Upper lobe of left lung (tissue), 6 donors: ENCODE measurements at regions not wholly inside any gene's neighbourhood (a gene's known extent, or its start where the extent isn't known, plus 50 kb on each side); places are given as distances from the start of the nearest gene placed in this dataset.
"Not testable (repeated sequence)": the region's sequence is repeated elsewhere in the genome, so short reads cannot be mapped to it uniquely, and the experiment has no call there.

Experiments
- ATAC-seq, 2 donors: fragments of 200-7000 bp; cut with Tn5 transposase; one replicate each; pipeline ENCODE4 v1.9.1; 2022; ENCODE audit warnings: mild to moderate bottlenecking in 2 of 2, moderate library complexity in 2 of 2; ENCODE audit not compliant: low FRiP score in 2 of 2
- DNase-seq, 2 donors: peaks; one replicate each; pipeline ENCODE4 v3.0.0-alpha.2; 2019 to 2020
- H3K27ac ChIP-seq, 4 donors: fragments of 200-600 bp; sonication (generic); one replicate each; pipeline ENCODE4 v1.5.1; 2016 to 2019
- H3K27me3 ChIP-seq, 4 donors: fragments of 200-600 bp; sonication (generic); one replicate each; pipeline ENCODE4 v1.5.1; 2017 to 2019
- H3K36me3 ChIP-seq, 4 donors: fragments of 200-600 bp; sonication (generic); one replicate each; pipeline ENCODE4 v1.5.1; 2016 to 2019
- H3K4me1 ChIP-seq, 4 donors: fragments of 200-600 bp; sonication (generic); one replicate each; pipeline ENCODE4 v1.5.1; 2018 to 2019
- H3K4me3 ChIP-seq, 4 donors: fragments of 200-600 bp; sonication (generic); one replicate each; pipeline ENCODE4 v1.5.1; 2017 to 2019; ENCODE audit warnings: mild to moderate bottlenecking in 2 of 4, moderate library complexity in 1 of 4
- H3K9me3 ChIP-seq, 4 donors: fragments of 200-600 bp; sonication (generic); one replicate each; pipeline ENCODE4 v1.5.1; 2018 to 2019
- EP300 ChIP-seq, 4 donors: sonication (generic); formaldehyde crosslinking; IDR thresholded peaks; one replicate each; pipeline ENCODE4 v1.5.1; 2017; ENCODE audit warnings: antibody characterized with exemption in 4 of 4, control low read depth in 2 of 4
- POLR2A ChIP-seq, 4 donors: fragments of 450-650 bp; IDR thresholded peaks; one replicate each; pipeline ENCODE4 v1.5.1; 2016 to 2017; ENCODE audit warnings: antibody characterized with exemption in 4 of 4, mild to moderate bottlenecking in 2 of 4
- POLR2AphosphoS5 ChIP-seq, 2 donors: sonication (generic); formaldehyde crosslinking; IDR thresholded peaks; one replicate each; pipeline ENCODE4 v1.5.1; 2017; ENCODE audit warnings: antibody characterized with exemption in 2 of 2
- WGBS, 2 donors: methylation state at CpG; one replicate each; pipeline ENCODE4 v1.1.5; 2017 to 2018; 5-methylcytosine and 5-hydroxymethylcytosine counted together
- TF ChIP-seq, protein P1 (sequence below), 6 experiments: fragments of 450-650 bp in 4 of 6; fragments of 200-600 bp in 2 of 6; sonication (generic) in 2 of 6; IDR thresholded peaks; one replicate each; pipeline ENCODE4 v1.5.1; 2016 to 2019; ENCODE audit warnings: antibody characterized with exemption in 6 of 6
- donor health status: DM: no; HTN: no; CAD: no; lungs with moderate emphysema.
- donor health status: DM: no; HTN: yes; CAD: no; lungs with severe emphysema.

DNA sequence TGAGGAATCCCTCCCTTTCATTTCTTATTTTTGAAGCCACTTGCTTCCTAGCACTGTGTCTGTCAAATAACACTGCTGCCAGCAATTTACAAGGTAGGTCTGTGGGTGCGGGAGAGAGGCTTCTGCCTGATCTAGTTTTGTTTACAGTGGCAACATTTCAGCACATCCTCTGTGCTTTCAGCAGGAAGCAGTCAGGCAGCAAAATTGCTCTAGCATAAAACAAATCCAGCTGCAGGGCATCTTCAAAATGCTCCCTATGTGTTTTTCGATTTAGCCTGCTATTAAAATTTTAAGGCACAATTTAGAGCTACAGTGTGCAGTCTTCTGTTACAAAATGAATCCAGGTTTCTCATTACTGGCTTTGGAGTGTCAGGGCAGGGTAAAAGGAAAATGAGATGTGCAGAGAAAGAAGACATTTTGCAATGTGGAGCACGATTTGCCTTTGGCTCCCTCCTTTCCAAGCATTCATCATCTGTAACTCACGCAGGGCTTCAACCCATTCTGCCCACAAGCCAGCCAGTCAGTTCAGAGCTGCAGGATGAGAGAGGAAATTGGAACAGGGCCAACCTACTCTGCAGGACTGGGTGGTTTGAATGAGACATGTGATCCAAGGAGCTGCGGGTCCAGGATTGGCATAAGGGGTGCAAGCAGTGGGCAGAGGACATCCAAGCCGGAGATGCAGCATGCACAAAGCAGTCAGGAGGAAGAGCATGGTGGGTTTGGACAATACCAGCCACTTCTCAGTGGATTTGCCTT is 143.4 kb upstream of the APC start:
- no peak for DNase-seq
- Histone ChIP-seq H3K9me3 (no peaks in the 10 kb centered on the region), H3K36me3 (no peaks in the 10 kb centered on the region), H3K4me3 (no peak overlapping the region), H3K27me3 (no peaks in the 10 kb centered on the region), H3K27ac (no peak overlapping the region), H3K4me1 (peaks cover 0 to 6% (median 0%) of the 10 kb centered on the region in 4 donors)
- no peak for TF ChIP-seq POLR2AphosphoS5 (IDR thresholded peaks at IDR 0.05)
- TF ChIP-seq, protein P1, sequence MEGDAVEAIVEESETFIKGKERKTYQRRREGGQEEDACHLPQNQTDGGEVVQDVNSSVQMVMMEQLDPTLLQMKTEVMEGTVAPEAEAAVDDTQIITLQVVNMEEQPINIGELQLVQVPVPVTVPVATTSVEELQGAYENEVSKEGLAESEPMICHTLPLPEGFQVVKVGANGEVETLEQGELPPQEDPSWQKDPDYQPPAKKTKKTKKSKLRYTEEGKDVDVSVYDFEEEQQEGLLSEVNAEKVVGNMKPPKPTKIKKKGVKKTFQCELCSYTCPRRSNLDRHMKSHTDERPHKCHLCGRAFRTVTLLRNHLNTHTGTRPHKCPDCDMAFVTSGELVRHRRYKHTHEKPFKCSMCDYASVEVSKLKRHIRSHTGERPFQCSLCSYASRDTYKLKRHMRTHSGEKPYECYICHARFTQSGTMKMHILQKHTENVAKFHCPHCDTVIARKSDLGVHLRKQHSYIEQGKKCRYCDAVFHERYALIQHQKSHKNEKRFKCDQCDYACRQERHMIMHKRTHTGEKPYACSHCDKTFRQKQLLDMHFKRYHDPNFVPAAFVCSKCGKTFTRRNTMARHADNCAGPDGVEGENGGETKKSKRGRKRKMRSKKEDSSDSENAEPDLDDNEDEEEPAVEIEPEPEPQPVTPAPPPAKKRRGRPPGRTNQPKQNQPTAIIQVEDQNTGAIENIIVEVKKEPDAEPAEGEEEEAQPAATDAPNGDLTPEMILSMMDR (IDR thresholded peaks at IDR 0.05), result no peak
- TF ChIP-seq EP300 (IDR thresholded peaks at IDR 0.05), result no peak
- TF ChIP-seq POLR2A (IDR thresholded peaks at IDR 0.05), result no peak
- WGBS, 2 donors, result 54 to 64% methylated on average over 6 of the region's 6 CpGs
- ATAC-seq, result no peak

DNA sequence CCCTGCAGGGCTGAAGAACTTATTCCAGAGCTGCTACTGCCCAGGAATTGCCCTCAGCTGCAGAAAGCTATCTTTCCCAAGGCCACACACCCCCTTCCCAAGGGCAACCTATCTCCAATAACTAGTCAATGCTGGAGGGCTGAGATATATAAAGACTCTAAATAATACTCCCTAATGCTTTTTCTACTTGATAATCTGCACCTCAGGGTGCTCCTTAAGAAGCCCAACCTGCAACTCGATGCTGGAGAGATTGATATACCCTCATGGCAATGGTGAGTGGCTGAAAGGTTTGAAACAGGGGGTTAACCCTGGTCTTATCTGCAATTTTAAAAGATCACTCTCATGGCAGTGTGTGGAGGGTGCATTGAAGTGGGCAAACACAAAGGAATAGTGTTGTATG is 142.7 kb upstream of the APC start:
- TF ChIP-seq, protein P1 (IDR thresholded peaks at IDR 0.05), result no peak
- no peak for TF ChIP-seq EP300 (IDR thresholded peaks at IDR 0.05)
- no peak for TF ChIP-seq POLR2AphosphoS5 (IDR thresholded peaks at IDR 0.05)
- no peak for TF ChIP-seq POLR2A (IDR thresholded peaks at IDR 0.05)
- Histone ChIP-seq H3K9me3 (no peaks in the 10 kb centered on the region), H3K4me1 (peaks cover 0 to 6% (median 0%) of the 10 kb centered on the region in 4 donors), H3K27me3 (no peaks in the 10 kb centered on the region), H3K36me3 (no peaks in the 10 kb centered on the region), H3K27ac (no peak overlapping the region), H3K4me3 (no peak overlapping the region)
- DNase-seq, result no peak
- 67 to 85% methylated on average over 1 of the region's 1 CpG for WGBS, 2 donors
- no peak for ATAC-seq

DNA sequence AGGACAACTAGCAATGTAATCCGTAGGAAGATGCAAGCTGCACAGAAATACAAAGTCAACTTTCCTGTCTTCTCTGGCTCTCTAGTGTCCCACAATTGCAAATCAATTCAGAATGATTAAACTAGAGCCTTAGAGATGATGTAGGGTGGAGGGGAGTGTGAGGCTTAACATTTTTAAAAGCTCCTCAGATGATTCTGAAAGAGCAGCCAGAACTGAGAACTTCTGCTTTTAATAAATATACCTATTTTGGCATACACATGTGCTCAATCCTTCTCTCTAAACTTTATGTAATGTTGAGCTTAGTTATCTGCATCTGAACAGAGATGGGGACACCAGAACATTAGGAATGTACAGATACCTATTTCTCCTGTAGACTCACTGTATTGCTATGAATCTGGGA is 139.9 kb upstream of the APC start:
- Histone ChIP-seq H3K4me1 (peaks cover 0 to 6% (median 0%) of the 10 kb centered on the region in 4 donors), H3K9me3 (no peaks in the 10 kb centered on the region), H3K36me3 (no peaks in the 10 kb centered on the region), H3K27ac (no peak overlapping the region), H3K4me3 (no peak overlapping the region), H3K27me3 (no peaks in the 10 kb centered on the region)
- TF ChIP-seq POLR2A (IDR thresholded peaks at IDR 0.05), result no peak
- TF ChIP-seq, protein P1 (IDR thresholded peaks at IDR 0.05), result no peak
- TF ChIP-seq EP300 (IDR thresholded peaks at IDR 0.05), result no peak
- no peak for TF ChIP-seq POLR2AphosphoS5 (IDR thresholded peaks at IDR 0.05)
- WGBS, 2 donors, result 82 to 89% methylated on average over 1 of the region's 1 CpG
- no peak for DNase-seq
- ATAC-seq, result no peak

DNA sequence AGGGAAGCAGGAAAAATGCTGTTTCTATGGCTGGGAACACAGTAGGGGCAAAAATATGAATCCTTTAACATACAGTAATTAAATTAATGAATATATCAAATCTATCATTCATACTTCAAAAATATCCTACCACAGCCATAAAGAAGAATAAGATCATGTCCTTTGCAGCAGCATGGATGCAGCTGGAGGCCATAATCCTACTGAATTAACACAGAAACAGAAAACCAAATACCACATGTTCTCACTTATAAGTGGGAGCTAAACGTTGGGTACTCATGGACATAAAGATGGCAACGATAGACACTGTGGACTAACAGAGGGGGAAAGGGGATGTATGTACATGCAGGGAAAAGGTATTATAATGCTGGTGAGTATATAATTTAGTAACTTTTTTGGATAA is 137.2 kb upstream of the APC start:
- H3K4me1 ChIP-seq, H3K9me3 ChIP-seq, H3K36me3 ChIP-seq, ATAC-seq, DNase-seq, H3K4me3 ChIP-seq, H3K27me3 ChIP-seq, H3K27ac ChIP-seq: not testable (repeated sequence)
- 29 to 43% methylated on average over 2 of the region's 2 CpGs for WGBS, 2 donors

DNA sequence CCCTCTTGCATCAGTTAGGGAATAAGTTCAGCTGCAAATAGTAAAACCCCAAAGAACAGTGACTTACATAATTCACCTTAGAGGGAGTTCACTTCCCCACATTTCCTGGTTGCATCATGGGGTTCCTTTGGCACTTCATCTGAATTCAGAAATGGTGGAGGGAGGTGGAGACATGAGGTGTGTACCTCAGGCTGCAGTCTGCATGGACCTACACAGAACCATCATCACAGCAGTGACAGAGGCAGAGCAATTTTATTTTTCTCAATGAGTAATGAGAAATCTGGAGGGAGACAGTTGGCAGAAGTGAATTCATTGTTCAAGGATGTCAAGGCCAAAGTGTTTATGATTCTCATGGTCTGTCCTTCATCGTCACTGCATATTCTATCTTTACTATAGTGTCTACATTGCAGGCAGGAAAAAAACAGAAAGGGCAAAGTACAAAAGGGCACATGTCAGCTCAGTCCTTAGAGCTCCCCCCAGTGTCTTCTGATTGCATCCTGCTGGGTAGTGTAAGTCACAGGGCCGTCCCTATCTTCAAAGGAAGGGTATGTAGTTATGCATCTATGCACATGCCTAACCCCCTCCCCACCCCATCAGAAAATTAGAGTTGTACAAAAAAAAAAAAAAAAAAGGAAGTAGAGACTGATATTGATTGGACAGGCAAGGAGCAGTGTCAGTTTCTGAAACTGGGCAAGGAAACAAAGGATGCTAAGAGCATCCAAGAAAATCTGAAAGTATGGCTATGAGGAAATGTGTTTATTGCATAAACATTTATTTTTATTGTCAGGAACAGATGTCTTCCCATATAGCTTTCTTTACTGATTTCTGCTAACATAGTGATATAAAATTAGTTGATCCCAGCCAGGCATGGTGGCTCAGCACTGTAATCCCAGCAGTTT is 132.7 kb upstream of the APC start:
- ATAC-seq, result no peak
- H3K27me3 ChIP-seq, result no peaks in the 10 kb centered on the region
- no peak overlapping the region for H3K4me3 ChIP-seq
- no peaks in the 10 kb centered on the region for H3K36me3 ChIP-seq
- DNase-seq, result no peak
- WGBS, 2 donors, result 40 to 51% methylated on average over 2 of the region's 2 CpGs
- H3K27ac ChIP-seq, result no peak overlapping the region
- no peaks in the 10 kb centered on the region for H3K9me3 ChIP-seq
- TF ChIP-seq, protein P1 (IDR thresholded peaks at IDR 0.05), result no peak
- TF ChIP-seq EP300 (IDR thresholded peaks at IDR 0.05) (no peak), POLR2A (IDR thresholded peaks at IDR 0.05) (no peak), POLR2AphosphoS5 (IDR thresholded peaks at IDR 0.05) (no peak)
- H3K4me1 ChIP-seq, result no peaks in the 10 kb centered on the region
